Mammary epithelial cell (primary cell): ENCODE measurements at regions not wholly inside any gene's neighbourhood (a gene's known extent, or its start where the extent isn't known, plus 50 kb on each side); places are given as distances from the start of the nearest gene placed in this dataset.

ENCODE experiments used
- EZH2 ChIP-seq: IDR thresholded peaks from 2 replicates; pipeline ENCODE4 v1.6.1; 2012; ENCODE audit warnings: low read length, inconsistent platforms, borderline replicate concordance
- TF ChIP-seq, protein P1 (sequence below), 2 donors: IDR thresholded peaks in 1 of 2; conservative IDR thresholded peaks in 1 of 2; 2 replicates each; pipeline ENCODE4 v1.5.1; 2011 to 2012; ENCODE audit warnings: inconsistent platforms in 2 of 2, low read length in 2 of 2, mild to moderate bottlenecking in 2 of 2, control low read depth in 1 of 2, low read depth in 1 of 2; ENCODE audit not compliant: insufficient read depth in 1 of 2; ENCODE audit errors: extremely low read depth in 1 of 2

DNA sequence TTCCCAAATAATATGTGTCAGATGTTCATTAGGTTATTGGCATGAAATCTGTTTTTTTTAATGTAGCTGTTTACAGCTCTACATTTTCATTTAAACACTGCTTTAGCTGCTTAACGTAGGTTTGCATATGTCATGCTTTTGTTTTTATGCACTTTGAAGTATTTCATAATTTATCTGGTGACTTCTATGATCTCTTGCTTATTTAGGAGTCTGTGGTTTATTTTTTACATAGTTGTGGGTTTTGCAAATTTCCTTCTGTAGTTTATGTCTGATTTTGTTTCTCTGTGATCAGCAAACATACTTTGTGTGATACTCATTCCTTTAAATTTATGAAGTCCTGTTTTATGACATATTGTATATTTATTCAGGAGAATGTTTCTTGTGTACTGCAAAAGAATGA lies 606.5 kb upstream of the PFKP start:
- TF ChIP-seq, protein P1, sequence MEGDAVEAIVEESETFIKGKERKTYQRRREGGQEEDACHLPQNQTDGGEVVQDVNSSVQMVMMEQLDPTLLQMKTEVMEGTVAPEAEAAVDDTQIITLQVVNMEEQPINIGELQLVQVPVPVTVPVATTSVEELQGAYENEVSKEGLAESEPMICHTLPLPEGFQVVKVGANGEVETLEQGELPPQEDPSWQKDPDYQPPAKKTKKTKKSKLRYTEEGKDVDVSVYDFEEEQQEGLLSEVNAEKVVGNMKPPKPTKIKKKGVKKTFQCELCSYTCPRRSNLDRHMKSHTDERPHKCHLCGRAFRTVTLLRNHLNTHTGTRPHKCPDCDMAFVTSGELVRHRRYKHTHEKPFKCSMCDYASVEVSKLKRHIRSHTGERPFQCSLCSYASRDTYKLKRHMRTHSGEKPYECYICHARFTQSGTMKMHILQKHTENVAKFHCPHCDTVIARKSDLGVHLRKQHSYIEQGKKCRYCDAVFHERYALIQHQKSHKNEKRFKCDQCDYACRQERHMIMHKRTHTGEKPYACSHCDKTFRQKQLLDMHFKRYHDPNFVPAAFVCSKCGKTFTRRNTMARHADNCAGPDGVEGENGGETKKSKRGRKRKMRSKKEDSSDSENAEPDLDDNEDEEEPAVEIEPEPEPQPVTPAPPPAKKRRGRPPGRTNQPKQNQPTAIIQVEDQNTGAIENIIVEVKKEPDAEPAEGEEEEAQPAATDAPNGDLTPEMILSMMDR (conservative IDR thresholded peaks at IDR 0.05 in 1 of 2, IDR thresholded peaks at IDR 0.05 in 1 of 2; ENCODE audit: extremely low read depth in 1 of 2, insufficient read depth in 1 of 2, low read depth in 1 of 2, low read length in 2 of 2): no peak
- no peak for TF ChIP-seq EZH2
